Astrocyte (in vitro differentiated cells and primary cell): ENCODE measurements at regions not wholly inside any gene's neighbourhood (a gene's known extent, or its start where the extent isn't known, plus 50 kb on each side); places are given as distances from the start of the nearest gene placed in this dataset.

ENCODE experiments used
- DNase-seq: peaks from one replicate; pipeline ENCODE4 v3.0.0-alpha.2; 2010; ENCODE audit warnings: low read depth
- FAIRE-seq: peaks from 2 replicates; lab custom pipeline; 2011; peaks lifted over from hg19 to GRCh38; lab: Jason Lieb, UNC
- H2AFZ ChIP-seq: 2 replicates; pipeline ENCODE4 v1.6.0; 2012; ENCODE audit warnings: low read depth, low read length, inconsistent platforms
- H3K27ac ChIP-seq: 2 replicates; pipeline ENCODE4 v1.5.1; 2011; ENCODE audit warnings: low read depth, low read length, inconsistent platforms
- H3K27me3 ChIP-seq: 2 replicates; pipeline ENCODE4 v1.6.0; 2011; ENCODE audit warnings: low read length, inconsistent platforms; ENCODE audit not compliant: insufficient read depth
- H3K36me3 ChIP-seq: 2 replicates; pipeline ENCODE4 v1.5.1; 2011; ENCODE audit warnings: low read length, inconsistent platforms; ENCODE audit not compliant: insufficient read depth
- H3K4me1 ChIP-seq: 2 replicates; pipeline ENCODE4 v1.5.1; 2011; ENCODE audit warnings: low read length, inconsistent platforms; ENCODE audit not compliant: insufficient read depth
- H3K4me2 ChIP-seq: 2 replicates; pipeline ENCODE4 v1.6.0; 2012; ENCODE audit warnings: low read length, inconsistent platforms
- H3K4me3 ChIP-seq: 2 replicates; pipeline ENCODE4 v1.5.1; 2011; ENCODE audit warnings: low read depth, mild to moderate bottlenecking, low read length, inconsistent platforms; ENCODE audit not compliant: insufficient read depth
- H3K79me2 ChIP-seq: 2 replicates; pipeline ENCODE4 v1.6.0; 2012; ENCODE audit warnings: mild to moderate bottlenecking, low read length, inconsistent platforms; ENCODE audit not compliant: insufficient read depth
- H3K9ac ChIP-seq: 2 replicates; pipeline ENCODE4 v1.6.0; 2012; ENCODE audit warnings: mild to moderate bottlenecking, low read length, inconsistent platforms
- H3K9me3 ChIP-seq: 2 replicates; pipeline ENCODE4 v1.5.1; 2012; ENCODE audit warnings: low read depth, mild to moderate bottlenecking, low read length, inconsistent platforms; ENCODE audit not compliant: insufficient read depth
- H4K20me1 ChIP-seq: 2 replicates; pipeline ENCODE4 v1.6.0; 2012; ENCODE audit warnings: low read length, inconsistent platforms; ENCODE audit not compliant: insufficient read depth
- H3K27ac Mint-ChIP-seq: one replicate; pipeline ENCODE4 v1.8.0; 2021; ENCODE audit warnings: mild to moderate bottlenecking, mixed read lengths; ENCODE audit not compliant: unreplicated experiment
- H3K27me3 Mint-ChIP-seq: one replicate; pipeline ENCODE4 v1.8.0; 2021; ENCODE audit warnings: low read depth, mixed read lengths; ENCODE audit not compliant: unreplicated experiment
- H3K36me3 Mint-ChIP-seq: one replicate; pipeline ENCODE4 v1.8.0; 2021; ENCODE audit warnings: low read depth, mixed read lengths; ENCODE audit not compliant: unreplicated experiment
- H3K4me1 Mint-ChIP-seq: one replicate; pipeline ENCODE4 v1.8.0; 2021; ENCODE audit warnings: low read depth, mixed read lengths; ENCODE audit not compliant: unreplicated experiment
- H3K4me3 Mint-ChIP-seq: one replicate; pipeline ENCODE4 v1.8.0; 2021; ENCODE audit warnings: mild to moderate bottlenecking, moderate library complexity, mixed read lengths; ENCODE audit not compliant: unreplicated experiment
- H3K9me3 Mint-ChIP-seq: one replicate; pipeline ENCODE4 v1.8.0; 2021; ENCODE audit warnings: mild to moderate bottlenecking, mixed read lengths; ENCODE audit not compliant: unreplicated experiment
- CTCF ChIP-seq: IDR thresholded peaks from 2 replicates; pipeline ENCODE4 v1.5.1; 2011; ENCODE audit warnings: low read depth, mild to moderate bottlenecking, inconsistent platforms, low read length, moderate library complexity; ENCODE audit not compliant: insufficient read depth
- EZH2 ChIP-seq: IDR thresholded peaks from 2 replicates; pipeline ENCODE4 v1.6.1; 2012; ENCODE audit warnings: mild to moderate bottlenecking, low read length, inconsistent platforms; ENCODE audit not compliant: insufficient read depth

- no peaks in the 10 kb centered on the region for H3K36me3 ChIP-seq
- Mint-ChIP-seq H3K9me3 (peaks cover 16% of the 10 kb centered on the region), H3K27ac (no peak overlapping the region), H3K4me1 (peaks cover 6% of the 10 kb centered on the region), H3K27me3 (peaks cover 12% of the 10 kb centered on the region), H3K4me3 (no peak overlapping the region), H3K36me3 (no peaks in the 10 kb centered on the region)
- peaks cover 5% of the 10 kb centered on the region for H3K4me1 ChIP-seq
- no peak overlapping the region for H3K27ac ChIP-seq
- H3K4me3 ChIP-seq = no peak overlapping the region
- H3K9ac ChIP-seq = no peak overlapping the region
- FAIRE-seq (no peak), DNase-seq (no peak)
- H3K27me3 ChIP-seq = peaks cover 10% of the 10 kb centered on the region
- no peak overlapping the region for H3K4me2 ChIP-seq
- H4K20me1 ChIP-seq = no peaks in the 10 kb centered on the region
- no peak for TF ChIP-seq EZH2
- no peak for TF ChIP-seq CTCF
- peaks cover 10% of the 10 kb centered on the region for H3K9me3 ChIP-seq
- H3K79me2 ChIP-seq = no peaks in the 10 kb centered on the region
- H2AFZ ChIP-seq = no peak overlapping the region
These were observed 232.8 kb downstream of the MYLK4 start for GRCh38 chr6:2517855-2518473.

- FAIRE-seq = no peak
- H3K27ac Mint-ChIP-seq = no peak overlapping the region
These were observed 233.3 kb downstream of the MYLK4 start for GRCh38 chr6:2517401-2517800.

More at GRCh38 chr6:2517401-2517800, 233.3 kb downstream of the MYLK4 start:
- peaks cover 10% of the 10 kb centered on the region for H3K9me3 ChIP-seq
- H3K27me3 Mint-ChIP-seq = peaks cover 12% of the 10 kb centered on the region
- no peak overlapping the region for H3K4me2 ChIP-seq
- H3K4me1 Mint-ChIP-seq = no peaks in the 10 kb centered on the region
- H3K4me3 Mint-ChIP-seq = no peak overlapping the region
- TF ChIP-seq CTCF (no peak), EZH2 (no peak)
- H3K9me3 Mint-ChIP-seq = peaks cover 16% of the 10 kb centered on the region
- H3K4me1 ChIP-seq = no peaks in the 10 kb centered on the region
- no peak overlapping the region for H3K27ac ChIP-seq
- H3K27me3 ChIP-seq = peaks cover 10% of the 10 kb centered on the region
- H4K20me1 ChIP-seq = no peaks in the 10 kb centered on the region
- no peak overlapping the region for H2AFZ ChIP-seq
- no peaks in the 10 kb centered on the region for H3K79me2 ChIP-seq
- H3K9ac ChIP-seq = no peak overlapping the region
- no peak overlapping the region for H3K4me3 ChIP-seq
- H3K36me3 ChIP-seq = no peaks in the 10 kb centered on the region
- no peak for DNase-seq
- H3K36me3 Mint-ChIP-seq = no peaks in the 10 kb centered on the region
